SK-N-SH treated with all-trans-retinoic acid at 6 μM for 48 hours (cell line): ENCODE measurements at regions not wholly inside any gene's neighbourhood (a gene's known extent, or its start where the extent isn't known, plus 50 kb on each side); places are given as distances from the start of the nearest gene placed in this dataset.
"Not testable (repeated sequence)": the region's sequence is repeated elsewhere in the genome, so short reads cannot be mapped to it uniquely, and the experiment has no call there.

ENCODE experiments used
- ATAC-seq: fragments of 200-7000 bp; cut with Tn5 transposase; 3 replicates; pipeline ENCODE4 v1.9.1; 2020; ENCODE audit warnings: mild to moderate bottlenecking, moderate library complexity
- ARNTL ChIP-seq: fragments of 450-650 bp; formaldehyde crosslinking; IDR thresholded peaks from 2 replicates; pipeline ENCODE4 v1.5.0; 2020; ENCODE audit warnings: low read depth, mild to moderate bottlenecking, moderate library complexity, borderline replicate concordance
- BACH2 ChIP-seq: fragments of 250-450 bp; sonication (Bioruptor Pico); IDR thresholded peaks from 2 replicates; pipeline ENCODE4 v1.9.0; 2021; ENCODE audit warnings: mild to moderate bottlenecking, borderline replicate concordance
- CREB5 ChIP-seq: fragments of 250-450 bp; sonication (Bioruptor Pico); IDR thresholded peaks from 2 replicates; pipeline ENCODE4 v1.5.1; 2020; ENCODE audit warnings: low read depth, mild to moderate bottlenecking, moderate library complexity
- CSDC2 ChIP-seq: fragments of 250-450 bp; sonication (Bioruptor Pico); IDR thresholded peaks from 2 replicates; pipeline ENCODE4 v1.5.0; 2020; ENCODE audit warnings: mild to moderate bottlenecking, moderate library complexity
- CSRNP3 ChIP-seq: fragments of 250-450 bp; sonication (Bioruptor Pico); IDR thresholded peaks from 2 replicates; pipeline ENCODE4 v1.5.1; 2021; ENCODE audit warnings: mild to moderate bottlenecking, moderate library complexity
- ESRRG ChIP-seq: fragments of 250-450 bp; sonication (Bioruptor Pico); IDR thresholded peaks from 2 replicates; pipeline ENCODE4 v1.6.1; 2021; ENCODE audit warnings: mild to moderate bottlenecking
- GLIS3 ChIP-seq: fragments of 250-450 bp; sonication (Bioruptor Pico); IDR thresholded peaks from 2 replicates; pipeline ENCODE4 v1.5.0; 2020; ENCODE audit warnings: mild to moderate bottlenecking, moderate library complexity
- ISL1 ChIP-seq: fragments of 250-450 bp; sonication (Bioruptor Pico); IDR thresholded peaks from 2 replicates; pipeline ENCODE4 v2.1.2; 2022; ENCODE audit warnings: mild to moderate bottlenecking, moderate library complexity
- OSR1 ChIP-seq: fragments of 250-450 bp; sonication (Bioruptor Pico); IDR thresholded peaks from 2 replicates; pipeline ENCODE4 v1.8.0; 2022; ENCODE audit warnings: moderate library complexity, mild to moderate bottlenecking, inconsistent platforms
- PATZ1 ChIP-seq: fragments of 250-450 bp; sonication (Bioruptor Pico); IDR thresholded peaks from 2 replicates; pipeline ENCODE4 v1.8.0; 2020; ENCODE audit warnings: mild to moderate bottlenecking, moderate library complexity, borderline replicate concordance
- POU6F1 ChIP-seq: fragments of 250-450 bp; sonication (Bioruptor Pico); IDR thresholded peaks from 2 replicates; pipeline ENCODE4 v1.8.0; 2021; ENCODE audit warnings: low read depth, mild to moderate bottlenecking, moderate library complexity, borderline replicate concordance
- RARB ChIP-seq: fragments of 250-450 bp; sonication (Bioruptor Pico); IDR thresholded peaks from 2 replicates; pipeline ENCODE4 v1.8.0; 2021; ENCODE audit warnings: mild to moderate bottlenecking, moderate library complexity
- SNAI2 ChIP-seq: fragments of 250-450 bp; sonication (Bioruptor Pico); IDR thresholded peaks from 2 replicates; pipeline ENCODE4 v1.5.0; 2020; ENCODE audit warnings: mild to moderate bottlenecking, moderate library complexity
- TCF4 ChIP-seq: fragments of 250-450 bp; sonication (Bioruptor Pico); IDR thresholded peaks from 2 replicates; pipeline ENCODE4 v1.8.0; 2021; ENCODE audit warnings: mild to moderate bottlenecking, moderate library complexity, borderline replicate concordance
- TSHZ2 ChIP-seq: fragments of 250-450 bp; sonication (Bioruptor Pico); IDR thresholded peaks from 2 replicates; pipeline ENCODE4 v1.5.0; 2020; ENCODE audit warnings: mild to moderate bottlenecking, moderate library complexity
- ZC3H10 ChIP-seq: fragments of 250-450 bp; sonication (Bioruptor Pico); IDR thresholded peaks from 2 replicates; pipeline ENCODE4 v1.5.1; 2021; ENCODE audit warnings: mild to moderate bottlenecking, moderate library complexity
- ZFP3 ChIP-seq: fragments of 250-450 bp; sonication (Bioruptor Pico); IDR thresholded peaks from 2 replicates; pipeline ENCODE4 v1.5.0; 2020; ENCODE audit warnings: mild to moderate bottlenecking, moderate library complexity
- ZFP30 ChIP-seq: fragments of 450-650 bp; formaldehyde crosslinking; IDR thresholded peaks from 2 replicates; pipeline ENCODE4 v1.5.0; 2022; ENCODE audit warnings: mild to moderate bottlenecking, moderate library complexity
- ZNF70 ChIP-seq: fragments of 450-650 bp; formaldehyde crosslinking; IDR thresholded peaks from 2 replicates; pipeline ENCODE4 v1.5.0; 2020; ENCODE audit warnings: mild to moderate bottlenecking, moderate library complexity
- ZNF8 ChIP-seq: fragments of 450-650 bp; formaldehyde crosslinking; IDR thresholded peaks from 2 replicates; pipeline ENCODE4 v1.5.0; 2020; ENCODE audit warnings: mild to moderate bottlenecking, moderate library complexity

GRCh38 chr5:51632793-51633192, 249.5 kb downstream of the ISL1 start:
- peak; percentile 90 for ATAC-seq
- TF ChIP-seq CREB5 (CRISPR knock-in tag) (no peak), CSRNP3 (CRISPR knock-in tag) (no peak), ISL1 (CRISPR knock-in tag) (0 out of 2 replicates have a peak, but pooled peaks have one; percentile 13), PATZ1 (no peak), ARNTL (CRISPR knock-in tag) (no peak), ZFP3 (0 out of 2 replicates have a peak, but pooled peaks have one; percentile 63), ZC3H10 (no peak), BACH2 (CRISPR knock-in tag) (no peak)

GRCh38 chr5:51636973-51637372, 253.7 kb downstream of the ISL1 start:
- ATAC-seq, result not testable (repeated sequence)

- no peak for ATAC-seq
- no peak for TF ChIP-seq ZNF8
- TF ChIP-seq ISL1 (CRISPR knock-in tag), result no peak
- TF ChIP-seq CREB5 (CRISPR knock-in tag), result no peak
- no peak for TF ChIP-seq ZNF70 (CRISPR knock-in tag)
- TF ChIP-seq PATZ1, result no peak
- no peak for TF ChIP-seq SNAI2 (CRISPR knock-in tag)
- TF ChIP-seq GLIS3 (CRISPR knock-in tag), result no peak
Observed at GRCh38 chr5:51644976-51645375, 261.7 kb downstream of the ISL1 start.

GRCh38 chr5:51646482-51646881, 263.2 kb downstream of the ISL1 start:
- ATAC-seq, result no peak
- TF ChIP-seq ISL1 (CRISPR knock-in tag) (no peak), ZFP30 (no peak), RARB (CRISPR knock-in tag) (no peak), CSRNP3 (CRISPR knock-in tag) (no peak), ZFP3 (no peak), POU6F1 (CRISPR knock-in tag) (no peak), PATZ1 (no peak), ARNTL (CRISPR knock-in tag) (no peak), ESRRG (CRISPR knock-in tag) (no peak), ZNF70 (CRISPR knock-in tag) (no peak), ZC3H10 (no peak), OSR1 (CRISPR knock-in tag) (no peak), CSDC2 (CRISPR knock-in tag) (no peak), TSHZ2 (CRISPR knock-in tag) (no peak), TCF4 (CRISPR knock-in tag) (no peak), SNAI2 (CRISPR knock-in tag) (no peak)
